H1 (cell line): ENCODE measurements at regions not wholly inside any gene's neighbourhood (a gene's known extent, or its start where the extent isn't known, plus 50 kb on each side); places are given as distances from the start of the nearest gene placed in this dataset.

Experiments
- CTCF ChIA-PET: fragments of 300-600 bp; sonication (Branson Sonifier 250); formaldehyde crosslinking; loops from one replicate; lab custom pipeline; 2021; ENCODE audit not compliant: partially characterized antibody; lab: Charles Lee
- POLR2A ChIA-PET: fragments of 300-600 bp; sonication (Branson Sonifier 250); formaldehyde crosslinking; loops from one replicate; lab custom pipeline; 2021; ENCODE audit warnings: inconsistent platforms; ENCODE audit not compliant: partially characterized antibody; lab: Charles Lee
- DNase-seq, 2 experiments: peaks; one replicate each; pipeline versions ENCODE4 v3.0.0 to v3.0.0-alpha.2; 2010 to 2022; ENCODE audit warnings: low spot score in 2 of 2, low read depth in 1 of 2, mixed read lengths in 1 of 2
- FAIRE-seq: peaks from 2 replicates; lab custom pipeline; 2011; peaks lifted over from hg19 to GRCh38; lab: Jason Lieb, UNC
- H2AFZ ChIP-seq: 2 replicates; pipeline ENCODE4 v1.8.1; 2012; ENCODE audit warnings: low read length, inconsistent platforms
- H2AK5ac ChIP-seq: 2 replicates; pipeline ENCODE4 v1.6.1; 2013; ENCODE audit warnings: low read depth, low read length
- H2BK120ac ChIP-seq: replicated peaks from 2 replicates; pipeline ENCODE3; 2013; ENCODE audit warnings: low read depth, low read length, inconsistent platforms
- H2BK12ac ChIP-seq: 2 replicates; pipeline ENCODE4 v1.6.1; 2013; ENCODE audit warnings: low read depth, low read length
- H2BK15ac ChIP-seq: 2 replicates; pipeline ENCODE4 v1.6.1; 2013; ENCODE audit warnings: low read length
- H2BK20ac ChIP-seq: 2 replicates; pipeline ENCODE4 v1.6.1; 2013; ENCODE audit warnings: low read length
- H2BK5ac ChIP-seq: 2 replicates; pipeline ENCODE4 v1.6.1; 2013; ENCODE audit warnings: low read depth, low read length
- H3K14ac ChIP-seq: 2 replicates; pipeline ENCODE4 v1.6.1; 2013; ENCODE audit warnings: inconsistent platforms; ENCODE audit not compliant: insufficient read length
- H3K18ac ChIP-seq: 2 replicates; pipeline ENCODE4 v1.6.1; 2013; ENCODE audit warnings: low read length; ENCODE audit errors: extremely low read depth
- H3K23ac ChIP-seq: 2 replicates; pipeline ENCODE4 v1.6.1; 2013; ENCODE audit warnings: inconsistent platforms; ENCODE audit not compliant: insufficient read length
- H3K23me2 ChIP-seq: 2 replicates; pipeline ENCODE4 v1.6.1; 2013; ENCODE audit warnings: low read depth, low read length
- H3K27ac ChIP-seq: 2 replicates; pipeline ENCODE4 v1.6.1; 2011; ENCODE audit warnings: low read depth, low read length, inconsistent platforms
- H3K27me3 ChIP-seq, 4 experiments: replicated peaks in 1 of 4; 1 replicate in 1 of 4; 2 replicates in 3 of 4; pipeline versions ENCODE4 v1.6.1 to v1.8.1; 2011 to 2013; ENCODE audit warnings: low read length in 3 of 4, mild to moderate bottlenecking in 3 of 4, inconsistent platforms in 2 of 4, mixed read lengths in 2 of 4, moderate library complexity in 1 of 4; ENCODE audit not compliant: control insufficient read depth in 3 of 4, insufficient read depth in 3 of 4; ENCODE audit errors: extremely low read depth in 1 of 4
- H3K36me3 ChIP-seq, 4 experiments: 2 replicates each; pipeline versions ENCODE4 v1.6.1 to v1.8.1; 2011 to 2013; ENCODE audit warnings: mild to moderate bottlenecking in 4 of 4, low read length in 3 of 4, moderate library complexity in 2 of 4, control low read depth in 1 of 4, inconsistent platforms in 1 of 4; ENCODE audit not compliant: insufficient read depth in 4 of 4, control insufficient read depth in 2 of 4
- H3K4ac ChIP-seq: replicated peaks from 2 replicates; pipeline ENCODE3; 2013; ENCODE audit warnings: low read length, low read depth, mixed read lengths, inconsistent platforms; ENCODE audit not compliant: insufficient read length
- H3K4me1 ChIP-seq, 4 experiments: replicated peaks in 1 of 4; 1 replicate in 1 of 4; 2 replicates in 3 of 4; pipeline versions ENCODE4 v1.6.1 to v1.8.1; 2011 to 2013; ENCODE audit warnings: low read length in 3 of 4, inconsistent platforms in 2 of 4, mixed read lengths in 1 of 4; ENCODE audit not compliant: insufficient read depth in 4 of 4, control insufficient read depth in 3 of 4
- H3K4me2 ChIP-seq, 2 experiments: 2 replicates each; pipeline versions ENCODE4 v1.6.1 to v1.8.1; 2011 to 2013; ENCODE audit warnings: low read depth in 2 of 2, low read length in 2 of 2, control low read depth in 1 of 2, inconsistent platforms in 1 of 2, mild to moderate bottlenecking in 1 of 2; ENCODE audit not compliant: insufficient read depth in 1 of 2
- H3K4me3 ChIP-seq, 4 experiments: fragments of 200-600, 300-600 bp in 1 of 4; sonication (generic), shearing (Covaris generic), sonication (Bioruptor Twin) in 1 of 4; 2 replicates each; pipeline versions ENCODE4 v1.5.1 to v1.8.1; 2011 to 2016; ENCODE audit warnings: low read length in 4 of 4, low read depth in 3 of 4, control low read depth in 2 of 4, inconsistent platforms in 2 of 4, mild to moderate bottlenecking in 2 of 4, mixed read lengths in 1 of 4, moderate library complexity in 1 of 4; ENCODE audit not compliant: insufficient read depth in 2 of 4; ENCODE audit errors: extremely low read depth in 1 of 4
- H3K56ac ChIP-seq: replicated peaks from 2 replicates; pipeline ENCODE3; 2013; ENCODE audit warnings: low read depth, mild to moderate bottlenecking, mixed read lengths, low read length, inconsistent platforms; ENCODE audit not compliant: insufficient read length
- H3K79me1 ChIP-seq: 2 replicates; pipeline ENCODE4 v1.6.1; 2013; ENCODE audit warnings: low read depth, low read length, control low read depth
- H3K79me2 ChIP-seq, 2 experiments: 2 replicates each; pipeline versions ENCODE4 v1.6.1 to v1.8.1; 2012 to 2013; ENCODE audit warnings: low read length in 2 of 2, mild to moderate bottlenecking in 2 of 2, inconsistent platforms in 1 of 2; ENCODE audit not compliant: insufficient read depth in 2 of 2, control insufficient read depth in 1 of 2
- H3K9ac ChIP-seq, 4 experiments: replicated peaks in 1 of 4; 1 replicate in 1 of 4; 2 replicates in 3 of 4; pipeline versions ENCODE4 v1.6.1 to v1.8.1; 2011 to 2013; ENCODE audit warnings: low read depth in 3 of 4, low read length in 3 of 4, control low read depth in 2 of 4, mild to moderate bottlenecking in 2 of 4, moderate library complexity in 2 of 4, inconsistent platforms in 1 of 4; ENCODE audit errors: extremely low read depth in 1 of 4
- H3K9me3 ChIP-seq, 2 experiments: 2 replicates each; pipeline versions ENCODE4 v1.6.1 to v1.8.1; 2012 to 2013; ENCODE audit warnings: mild to moderate bottlenecking in 2 of 2, moderate library complexity in 2 of 2, control low read depth in 1 of 2, inconsistent platforms in 1 of 2, low read depth in 1 of 2, low read length in 1 of 2, mixed read lengths in 1 of 2; ENCODE audit not compliant: insufficient read depth in 2 of 2
- H4K20me1 ChIP-seq, 2 experiments: replicated peaks in 1 of 2; 2 replicates each; pipeline versions ENCODE3 to v1.8.1; 2011 to 2013; ENCODE audit warnings: inconsistent platforms in 2 of 2, low read length in 2 of 2, mild to moderate bottlenecking in 1 of 2; ENCODE audit not compliant: insufficient read depth in 2 of 2, control insufficient read depth in 1 of 2
- H4K5ac ChIP-seq: 2 replicates; pipeline ENCODE4 v1.6.1; 2013; ENCODE audit warnings: low read length, low read depth, mixed read lengths, inconsistent platforms; ENCODE audit not compliant: insufficient read length
- H4K8ac ChIP-seq: 2 replicates; pipeline ENCODE4 v1.8.0; 2013; ENCODE audit warnings: mild to moderate bottlenecking, moderate library complexity, low read length, inconsistent platforms; ENCODE audit not compliant: insufficient read depth; ENCODE audit errors: extremely low read depth
- H4K91ac ChIP-seq: replicated peaks from 2 replicates; pipeline ENCODE3; 2013; ENCODE audit warnings: low read length, mixed read lengths, inconsistent platforms; ENCODE audit not compliant: insufficient read length
- TAF1 ChIP-seq: IDR thresholded peaks from 2 replicates; pipeline ENCODE4 v1.6.1; 2011; ENCODE audit warnings: mild to moderate bottlenecking, low read depth, low read length
- WGBS, 2 experiments: shearing (Covaris generic) in 1 of 2; methylation state at CpG; one replicate each; pipeline versions ENCODE4 v1.1.6 to v1.1.7; 2013 to 2015; ENCODE audit warnings: low lambda C conversion rate in 2 of 2, mixed read lengths in 2 of 2, inconsistent platforms in 1 of 2, low coverage in 1 of 2, missing lambda C conversion rate in 1 of 2; ENCODE audit not compliant: insufficient replicate concordance in 2 of 2, insufficient coverage in 1 of 2, insufficient read length in 1 of 2; ENCODE audit errors: extremely low coverage in 1 of 2, missing lambda C conversion rate in 1 of 2; 5-methylcytosine and 5-hydroxymethylcytosine counted together

DNA sequence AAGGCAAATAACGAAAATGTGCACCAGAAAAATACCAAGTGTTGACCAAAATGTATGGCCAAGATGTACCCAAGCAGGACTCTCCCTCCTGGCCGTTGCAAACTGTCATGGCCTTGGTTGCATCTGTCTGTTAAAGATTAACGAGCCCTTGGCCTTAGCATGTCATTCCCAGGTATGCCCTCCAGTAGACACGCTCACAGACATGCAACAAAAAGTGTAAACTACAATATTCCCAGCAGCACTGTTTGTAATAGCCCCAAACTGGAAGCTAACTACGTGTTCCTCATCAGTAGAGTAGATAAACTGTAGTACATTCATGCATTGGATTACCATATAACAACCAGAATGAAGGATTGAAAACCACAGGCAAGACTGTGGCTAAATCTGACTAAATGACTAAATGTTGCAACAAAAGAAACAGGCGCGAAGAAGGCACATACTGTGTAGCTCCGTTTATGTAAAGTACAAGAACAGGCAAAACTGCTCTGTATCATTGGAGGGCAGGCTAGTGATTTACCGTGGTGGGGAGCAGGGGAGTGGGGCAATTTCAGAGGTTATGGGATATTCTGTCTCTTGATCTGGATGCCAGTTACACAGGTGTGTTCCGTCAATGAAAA lies 232.8 kb upstream of the DIO3 start:
- H4K20me1 ChIP-seq = no peaks in the 10 kb centered on the region
- TF ChIP-seq TAF1 = no peak

More for the DNA sequence above, 232.8 kb upstream of the DIO3 start:
- H3K9me3 ChIP-seq = no peaks in the 10 kb centered on the region
- H2BK12ac ChIP-seq = no peak overlapping the region
- peak in 1 of 2 experiments; percentile 8 for DNase-seq
- no peak overlapping the region for H3K4me3 ChIP-seq
- H2BK5ac ChIP-seq = no peak overlapping the region
- no peaks in the 10 kb centered on the region for H3K4me1 ChIP-seq
- no peak overlapping the region for H3K4me2 ChIP-seq
- no peaks in the 10 kb centered on the region for H3K79me1 ChIP-seq
- no peak for FAIRE-seq
- no peak overlapping the region for H3K56ac ChIP-seq
- H2BK15ac ChIP-seq = no peak overlapping the region
- no peak overlapping the region for H3K9ac ChIP-seq
- CTCF ChIA-PET = interaction anchor here (1.0 to 1.8 kb wide), 3 partner anchors 16 to 93 kb away, joined by 3 to 5 read pairs (median 5); no protein-coding TSS in a partner anchor
- no peak overlapping the region for H3K14ac ChIP-seq
- no peak overlapping the region for H4K8ac ChIP-seq
- H2BK20ac ChIP-seq = no peak overlapping the region
- H3K4ac ChIP-seq = no peak overlapping the region
- no peaks in the 10 kb centered on the region for H3K27me3 ChIP-seq
- no peaks in the 10 kb centered on the region for H3K79me2 ChIP-seq
- no peak overlapping the region for H4K91ac ChIP-seq
- no peak overlapping the region for H2AFZ ChIP-seq
- no peak overlapping the region for H3K23ac ChIP-seq
- no peak overlapping the region for H2BK120ac ChIP-seq
- no peaks in the 10 kb centered on the region; the same call in 1 of the 2 replicates for H3K23me2 ChIP-seq
- H3K36me3 ChIP-seq = no peaks in the 10 kb centered on the region
- no peak overlapping the region for H3K18ac ChIP-seq
- POLR2A ChIA-PET = no interaction called here
- WGBS, 2 experiments = 93% methylated on average over 10 of the region's 10 CpGs; no CpG with 5 or more reads in 1 of the 2 experiments
- no peak overlapping the region for H3K27ac ChIP-seq
- H4K5ac ChIP-seq = no peak overlapping the region
- H2AK5ac ChIP-seq = no peak overlapping the region
